IPS DF 6.9 (cell line): ENCODE measurements at regions not wholly inside any gene's neighbourhood (a gene's known extent, or its start where the extent isn't known, plus 50 kb on each side); places are given as distances from the start of the nearest gene placed in this dataset.
"Not testable (repeated sequence)": the region's sequence is repeated elsewhere in the genome, so short reads cannot be mapped to it uniquely, and the experiment has no call there.

ENCODE experiments used
- DNase-seq: peaks from one replicate; pipeline ENCODE4 v3.0.0-alpha.2; 2013; ENCODE audit warnings: low read depth, low spot score
- H3K27ac ChIP-seq: one replicate; pipeline ENCODE4 v1.5.1; 2013; ENCODE audit warnings: low read length, control low read depth
- H3K27me3 ChIP-seq: 2 replicates; pipeline ENCODE4 v1.6.1; 2013; ENCODE audit warnings: mild to moderate bottlenecking, low read length; ENCODE audit not compliant: control insufficient read depth, insufficient read depth
- H3K36me3 ChIP-seq: 2 replicates; pipeline ENCODE4 v1.6.1; 2013; ENCODE audit warnings: low read length; ENCODE audit not compliant: control insufficient read depth, insufficient read depth
- H3K4me1 ChIP-seq: 2 replicates; pipeline ENCODE4 v1.6.1; 2013; ENCODE audit warnings: low read length; ENCODE audit not compliant: control insufficient read depth, insufficient read depth
- H3K4me3 ChIP-seq: 2 replicates; pipeline ENCODE4 v1.5.1; 2013; ENCODE audit warnings: mild to moderate bottlenecking, low read length
- H3K9me3 ChIP-seq: 2 replicates; pipeline ENCODE4 v1.6.1; 2013; ENCODE audit warnings: low read length, inconsistent platforms; ENCODE audit not compliant: control insufficient read depth, insufficient read depth
- WGBS: extraction: QIAGEN DNeasy Blood & Tissue Kit; methylation state at CpG from one replicate; pipeline ENCODE4 v1.1.7; 2013; ENCODE audit warnings: mixed read lengths, missing lambda C conversion rate; ENCODE audit not compliant: insufficient read length, insufficient coverage; 5-methylcytosine and 5-hydroxymethylcytosine counted together

- WGBS: no CpG with 5 or more reads among the region's 3 CpGs
Measured at GRCh38 chrX:55813150-55813549, 95.6 kb downstream of the RRAGB start.

GRCh38 chrX:55815546-55815945 lies 98.0 kb downstream of the RRAGB start:
- Histone ChIP-seq H3K27ac (no peak overlapping the region), H3K27me3 (no peaks in the 10 kb centered on the region), H3K36me3 (no peaks in the 10 kb centered on the region), H3K9me3 (no peaks in the 10 kb centered on the region), H3K4me1 (no peaks in the 10 kb centered on the region), H3K4me3 (no peak overlapping the region)
- DNase-seq: no peak

More at GRCh38 chrX:55813150-55813549, 95.6 kb downstream of the RRAGB start:
- no peaks in the 10 kb centered on the region for H3K27me3 ChIP-seq
- no peaks in the 10 kb centered on the region for H3K9me3 ChIP-seq
- no peaks in the 10 kb centered on the region for H3K4me1 ChIP-seq
- no peaks in the 10 kb centered on the region for H3K36me3 ChIP-seq
- H3K27ac ChIP-seq: no peak overlapping the region
- DNase-seq: no peak
- no peak overlapping the region for H3K4me3 ChIP-seq

GRCh38 chrX:55816023-55816422 lies 98.5 kb downstream of the RRAGB start:
- no CpG with 5 or more reads among the region's 2 CpGs for WGBS
- Histone ChIP-seq H3K27me3 (no peaks in the 10 kb centered on the region), H3K9me3 (no peaks in the 10 kb centered on the region), H3K4me3 (no peak overlapping the region), H3K27ac (no peak overlapping the region), H3K4me1 (no peaks in the 10 kb centered on the region), H3K36me3 (no peaks in the 10 kb centered on the region)
- no peak for DNase-seq

- Histone ChIP-seq H3K36me3 (no peaks in the 10 kb centered on the region), H3K27me3 (no peaks in the 10 kb centered on the region), H3K4me3 (no peak overlapping the region), H3K9me3 (no peaks in the 10 kb centered on the region), H3K27ac (no peak overlapping the region), H3K4me1 (no peaks in the 10 kb centered on the region)
- DNase-seq: no peak
- WGBS: no CpG with 5 or more reads among the region's 3 CpGs
Measured at GRCh38 chrX:55818673-55819375, 101.3 kb downstream of the RRAGB start.

GRCh38 chrX:55839485-55839884 lies 121.9 kb downstream of the RRAGB start:
- Histone ChIP-seq H3K9me3 (no peaks in the 10 kb centered on the region), H3K27ac (no peak overlapping the region), H3K4me3 (no peak overlapping the region), H3K36me3 (no peaks in the 10 kb centered on the region), H3K4me1 (no peaks in the 10 kb centered on the region), H3K27me3 (no peaks in the 10 kb centered on the region)
- DNase-seq: no peak
- WGBS: no CpG with 5 or more reads among the region's 2 CpGs

- Histone ChIP-seq H3K27me3 (no peaks in the 10 kb centered on the region), H3K36me3 (no peaks in the 10 kb centered on the region), H3K4me3 (no peak overlapping the region), H3K4me1 (no peaks in the 10 kb centered on the region), H3K27ac (no peak overlapping the region), H3K9me3 (no peaks in the 10 kb centered on the region)
- DNase-seq: no peak
- WGBS: no CpG with 5 or more reads among the region's 4 CpGs
Measured at GRCh38 chrX:55841962-55842752, 124.6 kb downstream of the RRAGB start.

GRCh38 chrX:55866779-55867178 lies 149.2 kb downstream of the RRAGB start:
- not testable (repeated sequence) for H3K27me3 ChIP-seq, H3K4me3 ChIP-seq, H3K9me3 ChIP-seq, H3K36me3 ChIP-seq, H3K4me1 ChIP-seq, H3K27ac ChIP-seq, DNase-seq
- no CpG with 5 or more reads among the region's 4 CpGs for WGBS

GRCh38 chrX:55867181-55867651 lies 149.7 kb downstream of the RRAGB start:
- no CpG with 5 or more reads among the region's 1 CpG for WGBS
- H3K27me3 ChIP-seq: no peaks in the 10 kb centered on the region
- no peak for DNase-seq
- H3K36me3 ChIP-seq: no peaks in the 10 kb centered on the region
- no peaks in the 10 kb centered on the region for H3K4me1 ChIP-seq
- H3K27ac ChIP-seq: no peak overlapping the region
- H3K4me3 ChIP-seq: no peak overlapping the region
- no peaks in the 10 kb centered on the region for H3K9me3 ChIP-seq

GRCh38 chrX:55867708-55868107 lies 150.2 kb downstream of the RRAGB start:
- no peaks in the 10 kb centered on the region for H3K36me3 ChIP-seq
- H3K27me3 ChIP-seq: no peaks in the 10 kb centered on the region
- WGBS: no CpG with 5 or more reads among the region's 1 CpG
- H3K9me3 ChIP-seq: no peaks in the 10 kb centered on the region
- DNase-seq: no peak
- no peaks in the 10 kb centered on the region for H3K4me1 ChIP-seq
- no peak overlapping the region for H3K27ac ChIP-seq
- H3K4me3 ChIP-seq: no peak overlapping the region

GRCh38 chrX:55874807-55875206 lies 157.3 kb downstream of the RRAGB start:
- no peak overlapping the region for H3K27ac ChIP-seq
- H3K36me3 ChIP-seq: no peaks in the 10 kb centered on the region
- no peaks in the 10 kb centered on the region for H3K9me3 ChIP-seq
- no peak overlapping the region for H3K4me3 ChIP-seq
- H3K4me1 ChIP-seq: no peaks in the 10 kb centered on the region
- no peak for DNase-seq
- no peaks in the 10 kb centered on the region for H3K27me3 ChIP-seq

GRCh38 chrX:55883541-55883940 lies 166.0 kb downstream of the RRAGB start:
- DNase-seq, H3K4me3 ChIP-seq, H3K36me3 ChIP-seq, H3K27me3 ChIP-seq, H3K9me3 ChIP-seq, H3K27ac ChIP-seq, H3K4me1 ChIP-seq: not testable (repeated sequence)
- no CpG with 5 or more reads among the region's 4 CpGs for WGBS
